A549 (cell line): ENCODE measurements at regions not wholly inside any gene's neighbourhood (a gene's known extent, or its start where the extent isn't known, plus 50 kb on each side); places are given as distances from the start of the nearest gene placed in this dataset.

ENCODE experiments used
- ATAC-seq, 2 experiments: fragments of 200-7000 bp in 1 of 2; fragments of >200 bp in 1 of 2; cut with Nextera tagmentation in 1 of 2; cut with Tn5 transposase in 1 of 2; 3 replicates each; pipeline versions ENCODE4 v1.8.0 to v1.9.1; 2018 to 2020; ENCODE audit warnings: mild to moderate bottlenecking in 1 of 2, moderate library complexity in 1 of 2
- CTCF ChIA-PET: fragments of 300-600 bp; sonication (Branson Sonifier 250); formaldehyde crosslinking; extraction: SDS; loops from one replicate; lab custom pipeline; 2021; ENCODE audit warnings: antibody characterized with exemption, inconsistent platforms; lab: Yijun Ruan, JAX
- POLR2A ChIA-PET: fragments of 350-600 bp; formaldehyde crosslinking; extraction: SDS; loops from one replicate; lab custom pipeline; 2021; ENCODE audit warnings: antibody characterized with exemption, inconsistent platforms; lab: Yijun Ruan, JAX
- DNase-seq, 2 experiments: peaks; one replicate each; pipeline versions ENCODE4 v3.0.0 to v3.0.0-alpha.2; 2011 to 2016; ENCODE audit warnings: low read depth in 1 of 2, low spot score in 1 of 2
- FAIRE-seq: peaks from 2 replicates; lab custom pipeline; 2011; peaks lifted over from hg19 to GRCh38; lab: Jason Lieb, UNC
- H3K27ac ChIP-seq, 2 experiments: fragments of >200 bp; sonication (Bioruptor Twin); formaldehyde crosslinking; 3 replicates each; pipeline ENCODE4 v1.5.1; 2016 to 2017
- H3K4me1 ChIP-seq: fragments of >200 bp; sonication (Bioruptor Twin); formaldehyde crosslinking; 3 replicates; pipeline ENCODE4 v1.6.1; 2016
- H3K4me2 ChIP-seq: fragments of >200 bp; sonication (Bioruptor Twin); formaldehyde crosslinking; 3 replicates; pipeline ENCODE4 v1.6.1; 2016
- H3K4me3 ChIP-seq: fragments of >200 bp; sonication (Bioruptor Twin); formaldehyde crosslinking; 3 replicates; pipeline ENCODE4 v1.5.1; 2016
- H3K9me3 ChIP-seq: fragments of >200 bp; sonication (Bioruptor Twin); formaldehyde crosslinking; 3 replicates; pipeline ENCODE4 v1.6.1; 2016
- BHLHE40 ChIP-seq: IDR thresholded peaks from 2 replicates; pipeline ENCODE4 v1.6.1; 2012; ENCODE audit warnings: low read depth, low read length, inconsistent platforms
- CBX2 ChIP-seq: fragments of 200-600 bp; sonication (generic); IDR thresholded peaks from 2 replicates; pipeline ENCODE4 v1.6.1; 2016; ENCODE audit warnings: low read depth, mild to moderate bottlenecking, borderline replicate concordance
- CEBPB ChIP-seq, 2 experiments: fragments of >200 bp in 1 of 2; sonication (Bioruptor Twin) in 1 of 2; formaldehyde crosslinking in 1 of 2; IDR thresholded peaks; 2 replicates each; pipeline ENCODE4 v1.6.1; 2012 to 2016
- CHD2 ChIP-seq: fragments of 150-350 bp; IDR thresholded peaks from 2 replicates; pipeline ENCODE4 v1.6.1; 2014; ENCODE audit warnings: low read length; ENCODE audit not compliant: partially characterized antibody
- CHD4 ChIP-seq: fragments of 200-600 bp; sonication (generic); IDR thresholded peaks from 2 replicates; pipeline ENCODE4 v1.6.1; 2016; ENCODE audit warnings: antibody characterized with exemption, mild to moderate bottlenecking, borderline replicate concordance
- CTCF ChIP-seq: fragments of >200 bp; sonication (Bioruptor Twin); formaldehyde crosslinking; IDR thresholded peaks from 3 replicates; pipeline ENCODE4 v1.5.1; 2016
- EP300 ChIP-seq, 2 experiments: fragments of >200 bp; sonication (Bioruptor Twin); formaldehyde crosslinking; IDR thresholded peaks; 2 replicates in 1 of 2; 3 replicates in 1 of 2; pipeline ENCODE4 v1.6.1; 2016 to 2017
- ESRRA ChIP-seq: fragments of 150-350 bp; IDR thresholded peaks from 2 replicates; pipeline ENCODE4 v1.6.1; 2014; ENCODE audit warnings: mild to moderate bottlenecking, low read length, borderline replicate concordance
- FOXS1 ChIP-seq: fragments of 250-450 bp; sonication (Bioruptor Pico); IDR thresholded peaks from 2 replicates; pipeline ENCODE4 v1.5.0; 2020; ENCODE audit warnings: mild to moderate bottlenecking, moderate library complexity
- GATA3 ChIP-seq: IDR thresholded peaks from 2 replicates; pipeline ENCODE4 v1.6.1; 2012; ENCODE audit warnings: borderline replicate concordance
- HDAC2 ChIP-seq: fragments of 200-600 bp; sonication (generic); IDR thresholded peaks from 2 replicates; pipeline ENCODE4 v1.6.1; 2016
- HEYL ChIP-seq: fragments of 250-450 bp; sonication (Bioruptor Pico); IDR thresholded peaks from 2 replicates; pipeline ENCODE4 v1.8.0; 2021; ENCODE audit warnings: mild to moderate bottlenecking, moderate library complexity
- HOXA7 ChIP-seq: fragments of 250-450 bp; sonication (Bioruptor Pico); IDR thresholded peaks from 2 replicates; pipeline ENCODE4 v1.5.0; 2020; ENCODE audit warnings: mild to moderate bottlenecking, moderate library complexity
- HOXB13 ChIP-seq: fragments of 250-450 bp; sonication (Bioruptor Pico); IDR thresholded peaks from 2 replicates; pipeline ENCODE4 v1.5.0; 2020; ENCODE audit warnings: low read depth, mild to moderate bottlenecking, moderate library complexity
- HOXB5 ChIP-seq: fragments of 250-450 bp; sonication (Bioruptor Pico); IDR thresholded peaks from 2 replicates; pipeline ENCODE4 v1.5.0; 2020; ENCODE audit warnings: mild to moderate bottlenecking, moderate library complexity
- JUNB ChIP-seq: fragments of >200 bp; sonication (Bioruptor Twin); formaldehyde crosslinking; IDR thresholded peaks from 2 replicates; pipeline ENCODE4 v1.6.1; 2016
- NFE2L2 ChIP-seq: fragments of 150-350 bp; conservative IDR thresholded peaks from 2 replicates; pipeline ENCODE4 v1.6.1; 2014; ENCODE audit warnings: low read length
- PHF8 ChIP-seq: fragments of 200-600 bp; sonication (generic); IDR thresholded peaks from 2 replicates; pipeline ENCODE4 v1.6.1; 2016; ENCODE audit warnings: low read depth, mild to moderate bottlenecking, antibody characterized with exemption, moderate library complexity, borderline replicate concordance
- POLR2AphosphoS2 ChIP-seq: conservative IDR thresholded peaks from 2 replicates; pipeline ENCODE4 v1.6.1; 2012; ENCODE audit warnings: low read length, improper control_type of control experiment, inconsistent platforms
- RAD21 ChIP-seq, 2 experiments: fragments of >200 bp in 1 of 2; sonication (Bioruptor Twin) in 1 of 2; formaldehyde crosslinking in 1 of 2; IDR thresholded peaks in 1 of 2; conservative IDR thresholded peaks in 1 of 2; 2 replicates in 1 of 2; 3 replicates in 1 of 2; pipeline ENCODE4 v1.6.1; 2012 to 2018; ENCODE audit warnings: inconsistent platforms in 1 of 2
- SREBF2 ChIP-seq: fragments of 450-650 bp; IDR thresholded peaks from 2 replicates; pipeline ENCODE4 v1.6.1; 2014; ENCODE audit warnings: mild to moderate bottlenecking, moderate library complexity
- TFCP2L1 ChIP-seq: fragments of 250-450 bp; sonication (Bioruptor Pico); IDR thresholded peaks from 2 replicates; pipeline ENCODE4 v1.5.0; 2021; ENCODE audit warnings: mild to moderate bottlenecking
- TP53 ChIP-seq: fragments of 250-450 bp; sonication (Bioruptor Pico); IDR thresholded peaks from 2 replicates; pipeline ENCODE4 v1.5.0; 2021; ENCODE audit warnings: mild to moderate bottlenecking, moderate library complexity
- ZNF302 ChIP-seq: fragments of 250-450 bp; sonication (Bioruptor Pico); IDR thresholded peaks from 2 replicates; pipeline ENCODE4 v1.9.0; 2021; ENCODE audit warnings: inconsistent platforms, mild to moderate bottlenecking, moderate library complexity
- WGBS: methylation state at CpG from one replicate; pipeline ENCODE4 v1.1.6; 2017; ENCODE audit errors: missing lambda C conversion rate; 5-methylcytosine and 5-hydroxymethylcytosine counted together
- TF ChIP-seq, protein P1 (sequence below): IDR thresholded peaks from 2 replicates; pipeline ENCODE4 v1.6.1; 2012; ENCODE audit warnings: low read depth, borderline replicate concordance
- TF ChIP-seq, protein P2 (sequence below): IDR thresholded peaks from 2 replicates; pipeline ENCODE4 v1.6.1; 2012

GRCh38 chr6:170178561-170179477, 112.1 kb downstream of the DLL1 start:
- Histone ChIP-seq H3K4me3 (no peak overlapping the region), H3K4me2 (no peak overlapping the region), H3K4me1 (no peaks in the 10 kb centered on the region), H3K9me3 (0 out of 3 replicates have a peak, but pooled peaks cover 4% of the 10 kb centered on the region), H3K27ac (no peak overlapping the region)
- CTCF ChIA-PET: no interaction called here
- ATAC-seq: no peak
- no peak for DNase-seq
- POLR2A ChIA-PET: no interaction called here
- no peak for FAIRE-seq
- TF ChIP-seq HOXA7 (no peak), HOXB5 (CRISPR knock-in tag) (no peak), POLR2AphosphoS2 (no peak), NFE2L2 (no peak), ZNF302 (CRISPR knock-in tag) (no peak), SREBF2 (no peak), FOXS1 (CRISPR knock-in tag) (no peak)
- TF ChIP-seq, protein P1, sequence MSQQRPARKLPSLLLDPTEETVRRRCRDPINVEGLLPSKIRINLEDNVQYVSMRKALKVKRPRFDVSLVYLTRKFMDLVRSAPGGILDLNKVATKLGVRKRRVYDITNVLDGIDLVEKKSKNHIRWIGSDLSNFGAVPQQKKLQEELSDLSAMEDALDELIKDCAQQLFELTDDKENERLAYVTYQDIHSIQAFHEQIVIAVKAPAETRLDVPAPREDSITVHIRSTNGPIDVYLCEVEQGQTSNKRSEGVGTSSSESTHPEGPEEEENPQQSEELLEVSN: no peak
- 88% methylated on average over 19 of the region's 30 CpGs for WGBS

- no peak overlapping the region for H3K27ac ChIP-seq
- H3K9me3 ChIP-seq: 0 out of 3 replicates have a peak, but pooled peaks cover 4% of the 10 kb centered on the region
- TF ChIP-seq CTCF (no peak), RAD21 (conservative IDR thresholded peaks at IDR 0.05 in 1 of 2, IDR thresholded peaks at IDR 0.05 in 1 of 2) (no peak), TFCP2L1 (no peak), HDAC2 (no peak), HEYL (CRISPR knock-in tag) (no peak), POLR2AphosphoS2 (no peak), HOXB13 (no peak), GATA3 (no peak), CEBPB (IDR thresholded peaks at IDR 0.05) (no peak), TP53 (no peak)
- H3K4me2 ChIP-seq: no peak overlapping the region
- ATAC-seq (peak in 1 of 2 experiments; percentile 37; a peak in 4 of 6 replicates), FAIRE-seq (no peak), DNase-seq (no peak)
- no peaks in the 10 kb centered on the region for H3K4me1 ChIP-seq
- 77% methylated on average over 20 of the region's 26 CpGs for WGBS
- POLR2A ChIA-PET: no interaction called here
- CTCF ChIA-PET: no interaction called here
- no peak overlapping the region for H3K4me3 ChIP-seq
These were observed 112.9 kb downstream of the DLL1 start for GRCh38 chr6:170177772-170178560.

DNA sequence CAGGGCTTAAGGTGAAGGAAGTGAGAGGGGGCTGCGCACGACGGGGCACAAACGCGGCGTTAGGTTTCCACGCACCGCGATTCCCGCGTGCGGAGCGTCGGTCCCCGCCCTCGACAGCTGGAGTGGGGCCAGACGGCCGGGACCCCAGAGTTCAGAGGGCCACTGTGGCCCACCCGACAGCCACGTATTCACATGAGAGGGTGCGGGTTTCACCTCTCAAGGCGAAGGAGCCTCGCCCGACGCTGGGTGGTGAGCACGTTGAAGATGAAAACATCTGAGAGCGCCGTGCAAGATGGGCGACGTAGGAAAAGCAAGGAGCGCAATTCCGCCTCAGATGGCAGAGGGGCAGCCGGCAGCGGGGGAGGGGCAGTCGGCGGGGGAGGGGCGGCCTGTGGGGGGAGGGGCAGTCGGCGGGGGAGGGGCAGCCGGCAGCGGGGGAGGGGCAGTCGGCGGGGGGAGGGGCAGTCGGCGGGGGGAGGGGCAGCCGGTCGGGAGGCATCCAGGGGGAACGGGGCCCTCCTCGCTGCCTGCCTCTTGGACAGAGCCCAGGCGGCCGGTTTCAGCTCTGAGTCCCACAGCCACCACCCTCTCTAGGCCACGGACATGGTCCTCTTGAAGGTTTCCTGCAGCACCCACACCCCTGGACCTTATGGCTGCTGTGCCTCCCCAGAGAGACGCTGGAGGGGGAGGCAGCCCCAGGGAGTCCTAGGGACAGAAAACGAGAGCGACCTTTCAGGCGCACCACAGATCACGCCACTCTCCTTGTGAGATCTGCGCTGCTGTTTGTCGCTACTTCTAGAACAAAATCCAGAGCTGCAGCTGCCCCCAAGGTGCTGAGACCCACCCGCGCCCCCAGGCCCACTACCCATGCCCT, 113.7 kb downstream of the DLL1 start:
- FAIRE-seq: no peak
- peak overlapping the region; percentile 41 for H3K4me3 ChIP-seq
- TF ChIP-seq HOXB5 (CRISPR knock-in tag): no peak
- no peak for TF ChIP-seq PHF8
- TF ChIP-seq BHLHE40: no peak
- no peak for TF ChIP-seq EP300 (IDR thresholded peaks at IDR 0.05)
- TF ChIP-seq CHD4: no peak
- TF ChIP-seq HEYL (CRISPR knock-in tag): no peak
- TF ChIP-seq JUNB: no peak
- TF ChIP-seq, protein P2, sequence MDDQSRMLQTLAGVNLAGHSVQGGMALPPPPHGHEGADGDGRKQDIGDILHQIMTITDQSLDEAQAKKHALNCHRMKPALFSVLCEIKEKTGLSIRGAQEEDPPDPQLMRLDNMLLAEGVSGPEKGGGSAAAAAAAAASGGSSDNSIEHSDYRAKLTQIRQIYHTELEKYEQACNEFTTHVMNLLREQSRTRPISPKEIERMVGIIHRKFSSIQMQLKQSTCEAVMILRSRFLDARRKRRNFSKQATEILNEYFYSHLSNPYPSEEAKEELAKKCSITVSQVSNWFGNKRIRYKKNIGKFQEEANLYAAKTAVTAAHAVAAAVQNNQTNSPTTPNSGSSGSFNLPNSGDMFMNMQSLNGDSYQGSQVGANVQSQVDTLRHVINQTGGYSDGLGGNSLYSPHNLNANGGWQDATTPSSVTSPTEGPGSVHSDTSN: no peak
- TF ChIP-seq FOXS1 (CRISPR knock-in tag): no peak
- no peak for TF ChIP-seq ZNF302 (CRISPR knock-in tag)
- no peak for TF ChIP-seq CHD2
- no peak for TF ChIP-seq ESRRA
- no peak for TF ChIP-seq CBX2
- no peak for TF ChIP-seq NFE2L2
- no peaks in the 10 kb centered on the region for H3K4me1 ChIP-seq
- no peaks in the 10 kb centered on the region for H3K9me3 ChIP-seq
- H3K27ac ChIP-seq: peak overlapping the region; percentile 54 to 74; a peak in 5 of 6 replicates
- peak; percentile 14 to 19 for DNase-seq
- CTCF ChIA-PET: no interaction called here
- H3K4me2 ChIP-seq: peak overlapping the region; percentile 90
- 55% methylated on average over 11 of the region's 61 CpGs for WGBS
- peak; percentile 15 to 60; a peak in 3 of 6 replicates for ATAC-seq
- POLR2A ChIA-PET: interaction anchor here (0.9 kb wide), 1 partner anchor 58 kb away, joined by 3 read pairs; no protein-coding TSS in a partner anchor
